Stimulated activated CD8-positive, alpha-beta memory T cell treated with anti-CD3 and anti-CD28 coated beads, Interleukin-12 subunit alpha, Interleukin-12 subunit beta, amount 100 ng/mL, for 4 hours (primary cell): ENCODE measurements at regions not wholly inside any gene's neighbourhood (a gene's known extent, or its start where the extent isn't known, plus 50 kb on each side); places are given as distances from the start of the nearest gene placed in this dataset.
"Not testable (repeated sequence)": the region's sequence is repeated elsewhere in the genome, so short reads cannot be mapped to it uniquely, and the experiment has no call there.

Experiments used
- DNase-seq: peaks from one replicate; pipeline ENCODE4 v3.0.0-alpha.2; 2020; ENCODE audit warnings: low read depth

DNA sequence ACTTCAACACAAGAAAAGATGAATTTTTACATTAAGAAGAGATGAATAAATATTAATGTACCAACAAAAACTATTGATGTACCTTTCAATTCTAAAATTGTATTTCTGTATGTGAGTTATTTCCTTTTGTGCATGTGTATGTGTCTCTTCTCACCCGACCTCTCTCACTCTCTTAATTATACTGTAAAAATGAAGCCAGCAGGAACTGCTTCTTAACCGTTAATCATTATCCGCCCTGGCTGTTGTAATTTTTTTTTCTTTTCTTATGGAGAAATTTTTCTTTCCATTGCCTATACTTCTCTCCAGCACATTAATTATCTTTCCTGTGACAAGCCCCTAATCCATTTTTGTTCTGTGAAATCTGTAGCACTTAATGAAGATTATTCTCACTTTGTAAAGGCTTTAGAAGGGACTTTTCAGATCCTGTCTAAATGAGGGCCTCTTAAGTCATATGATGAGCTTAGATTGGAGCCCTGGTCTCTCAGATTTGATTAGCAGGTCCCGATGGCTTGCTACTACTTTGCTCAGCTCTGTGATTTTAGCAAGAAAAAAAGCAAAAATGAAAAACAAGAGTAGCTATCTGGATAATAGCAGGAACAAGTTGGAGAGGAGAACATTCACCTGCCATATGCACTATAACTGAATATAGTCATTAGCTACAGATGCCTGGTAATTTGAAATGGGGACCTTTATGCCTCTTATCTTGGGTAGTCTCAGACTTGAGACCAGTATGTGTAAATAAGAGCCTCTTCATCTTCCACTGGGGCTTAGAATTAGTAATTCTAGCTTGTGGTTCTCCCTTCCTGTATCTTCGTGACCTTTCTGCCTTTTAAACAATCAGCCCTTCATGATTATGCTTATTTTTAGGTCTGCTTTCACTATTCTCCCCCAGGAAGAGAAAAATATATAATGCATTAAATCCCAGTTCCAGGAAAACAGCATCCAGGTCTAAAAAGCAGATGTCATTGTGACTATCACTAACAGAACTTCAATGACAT is 80.0 kb upstream of the COL1A2 start:
- no peak for DNase-seq

DNA sequence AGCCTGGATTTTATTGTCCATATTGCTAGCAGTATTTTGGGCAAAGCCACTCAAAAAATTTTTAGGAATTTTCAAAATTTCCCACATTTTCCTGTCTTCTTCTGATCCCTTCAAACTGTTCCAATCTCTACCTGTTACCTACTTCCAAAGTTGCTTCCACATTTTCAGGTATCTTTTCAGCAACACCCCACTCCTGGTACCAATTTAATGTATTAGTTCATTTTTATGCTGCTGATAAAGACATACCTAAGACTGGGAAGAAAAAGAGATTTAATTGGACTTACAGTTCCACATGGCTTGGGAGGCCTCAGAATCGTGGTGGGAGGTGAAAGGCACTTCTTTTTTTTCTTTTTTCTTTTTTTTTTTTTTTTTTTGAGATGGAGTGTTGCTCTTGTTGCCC is 73.6 kb upstream of the COL1A2 start:
- DNase-seq, result not testable (repeated sequence)

DNA sequence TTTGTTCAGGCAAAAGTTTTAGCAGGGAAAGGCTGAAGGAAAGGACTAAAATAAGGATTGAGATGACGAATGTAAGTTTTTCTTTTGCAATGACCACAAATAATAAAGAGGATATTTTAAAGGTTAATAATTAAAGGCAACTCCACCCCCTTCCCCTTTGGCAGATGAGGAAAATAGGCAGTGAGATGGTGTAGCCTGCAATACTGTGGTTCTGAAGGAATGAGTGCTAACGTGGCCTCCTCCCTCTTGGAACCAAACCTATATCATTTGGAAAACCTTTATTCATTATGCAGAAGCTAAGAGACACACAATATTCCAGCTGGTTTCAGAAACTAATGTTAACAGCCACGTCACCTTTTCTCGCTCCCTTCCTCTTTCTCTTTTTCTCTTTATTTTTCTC is 70.9 kb upstream of the COL1A2 start:
- no peak for DNase-seq

DNA sequence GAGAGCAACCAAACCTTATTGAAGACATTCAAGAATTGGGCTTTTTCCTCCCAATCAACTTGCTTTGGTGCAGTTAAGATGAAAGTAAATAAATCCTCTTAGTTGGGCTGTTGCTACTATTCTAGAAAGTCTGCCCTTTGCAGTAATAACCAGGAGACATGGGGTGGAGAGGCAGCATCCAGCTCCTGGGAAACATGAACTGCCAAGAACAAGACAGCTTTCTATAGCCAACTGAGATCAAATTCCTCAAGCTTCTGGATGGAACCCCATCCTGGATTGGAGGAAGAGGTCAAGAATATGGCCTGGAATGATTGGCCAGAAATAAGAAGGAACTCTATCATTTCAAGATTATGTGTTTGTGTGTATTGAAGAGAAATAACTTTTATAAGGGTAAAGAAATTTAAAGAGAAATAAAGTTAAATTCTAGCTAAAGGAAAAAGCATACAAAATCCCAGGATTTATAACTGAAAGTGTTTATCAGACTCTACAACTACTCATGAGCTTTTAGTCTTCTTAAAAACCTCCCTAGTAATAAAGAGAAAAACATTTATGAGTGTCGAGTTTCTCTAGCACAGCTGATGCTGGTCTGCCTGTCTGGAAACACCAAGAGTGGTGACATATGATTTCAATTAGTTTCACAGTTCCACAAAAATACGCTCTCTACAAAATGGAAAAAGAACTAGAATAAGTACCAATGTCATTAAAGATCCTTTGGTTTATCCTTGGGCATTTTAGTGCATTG is 70.1 kb upstream of the COL1A2 start:
- no peak for DNase-seq

DNA sequence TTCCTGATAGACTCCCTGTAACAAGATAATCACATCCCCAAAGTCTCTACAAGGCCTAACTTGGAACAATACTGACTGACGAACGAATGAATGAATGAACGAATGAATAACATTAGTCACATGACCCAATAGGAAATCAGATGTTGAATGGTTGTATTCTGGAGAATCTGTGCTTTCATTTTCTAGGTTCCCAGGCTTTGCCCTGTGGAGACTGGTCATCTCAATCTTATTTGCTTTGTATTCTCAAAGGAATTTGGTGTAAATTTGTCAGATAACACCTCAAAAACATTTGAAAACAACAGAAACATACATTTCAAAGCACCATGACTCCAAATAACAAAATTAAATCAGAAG is 69.6 kb upstream of the COL1A2 start:
- no peak for DNase-seq

DNA sequence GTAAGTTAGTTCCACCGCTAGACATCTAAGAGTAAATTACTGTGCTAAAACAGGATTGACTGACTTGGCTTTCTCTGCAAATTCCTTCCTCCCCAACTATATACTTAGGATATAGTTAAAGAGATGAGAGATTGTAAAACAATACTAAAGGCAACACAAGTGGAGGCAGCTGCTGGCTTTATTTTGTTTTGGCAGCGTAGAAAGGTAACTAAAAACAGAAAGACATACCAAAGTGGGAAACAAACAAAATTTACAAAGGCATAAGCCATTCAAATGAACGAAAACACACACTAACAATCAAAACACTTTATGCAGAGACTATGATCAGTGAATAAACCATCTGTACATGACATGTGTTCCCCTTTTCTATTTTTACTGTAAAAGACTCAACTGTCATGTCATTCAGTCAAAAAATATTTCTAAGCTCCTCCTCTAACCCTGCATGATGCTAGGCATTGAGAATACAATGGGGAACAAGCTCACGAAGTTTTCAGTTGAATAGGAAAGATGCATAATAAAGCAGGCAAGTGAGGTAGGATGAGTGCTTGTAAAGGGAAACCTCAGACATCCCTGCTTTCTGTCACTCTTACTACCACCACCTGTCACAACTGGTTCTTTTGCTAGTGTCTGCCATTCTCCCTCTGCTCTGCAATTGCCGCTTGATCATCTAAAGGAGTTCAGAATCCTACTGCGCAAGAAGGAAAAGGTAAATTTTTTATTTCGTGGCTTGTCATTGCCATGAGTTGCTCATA is 64.2 kb upstream of the COL1A2 start:
- DNase-seq, result no peak

DNA sequence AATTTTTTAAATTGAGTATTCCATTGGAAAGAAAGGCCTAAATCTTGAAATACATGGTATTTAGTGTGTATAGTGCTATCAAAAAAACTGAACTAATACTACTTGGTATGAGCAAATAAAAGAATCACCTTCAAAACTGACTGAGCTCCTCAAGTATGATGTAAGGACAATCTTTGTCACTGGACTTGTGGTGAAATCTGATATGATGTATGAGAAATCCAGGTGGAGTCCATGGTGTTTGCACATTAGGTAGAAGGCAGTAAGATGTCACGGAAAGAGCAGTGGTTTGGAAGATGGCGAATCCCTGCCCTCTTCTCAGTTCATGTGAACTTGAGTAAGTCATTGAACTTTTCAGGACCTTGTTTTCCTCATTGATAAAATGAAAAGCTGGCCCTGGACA is 62.1 kb upstream of the COL1A2 start:
- DNase-seq, result no peak

DNA sequence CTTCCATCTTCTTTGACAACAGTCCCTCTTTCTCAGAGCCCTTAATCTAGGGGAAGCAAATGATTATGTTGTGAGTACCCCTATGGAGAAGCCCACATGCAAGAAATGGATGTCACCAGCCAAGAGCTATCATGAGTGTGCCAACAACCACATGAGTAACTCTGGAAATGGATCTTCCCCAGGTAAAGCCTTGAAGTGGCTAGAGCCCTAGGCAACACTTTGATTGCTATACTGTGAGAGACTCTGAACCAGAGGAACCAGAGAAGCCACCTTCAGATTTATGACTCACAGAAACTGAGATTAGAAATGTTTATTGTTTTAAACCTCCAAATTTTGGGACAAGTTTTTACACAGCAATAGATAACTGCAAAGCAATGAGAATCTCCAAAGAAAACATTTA is 60.9 kb upstream of the COL1A2 start:
- DNase-seq, result no peak

DNA sequence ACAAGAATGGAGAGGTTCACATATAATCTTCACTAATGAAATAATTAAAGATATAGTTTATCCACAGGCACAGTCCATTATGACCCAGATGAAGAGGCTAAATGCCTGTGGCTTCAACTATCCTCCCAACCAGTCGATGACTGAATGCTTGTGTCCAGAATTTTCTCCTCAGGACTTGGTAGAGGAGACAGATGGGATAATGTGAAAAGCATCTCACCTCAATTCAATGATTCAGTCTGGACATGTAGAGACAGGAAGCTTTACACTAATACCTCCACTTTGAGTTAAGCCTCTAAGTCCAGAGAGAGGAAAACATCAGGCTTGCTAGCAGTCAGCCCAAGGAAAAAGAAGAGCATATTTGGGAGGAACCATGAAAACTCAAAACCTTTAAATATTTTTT is 59.1 kb upstream of the COL1A2 start:
- DNase-seq, result no peak

DNA sequence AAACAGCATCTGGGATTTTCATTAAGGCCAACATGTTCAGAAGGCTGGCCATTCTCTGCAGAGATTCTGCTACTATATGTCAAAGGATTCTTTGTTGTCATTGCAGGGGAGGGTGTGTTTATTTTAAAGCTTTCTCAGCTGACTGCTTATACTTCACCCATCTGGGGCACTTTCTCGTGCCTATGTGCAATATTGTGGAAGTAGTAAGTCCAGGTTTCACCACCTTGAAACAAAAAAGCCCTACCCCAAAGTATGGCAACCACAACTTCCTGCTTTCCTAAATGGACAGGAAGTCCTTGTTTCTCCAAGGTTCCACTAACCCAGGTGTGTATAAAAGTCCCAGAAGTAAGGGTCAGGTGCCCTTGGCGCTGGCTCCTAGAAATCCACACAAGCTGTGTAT is 58.7 kb upstream of the COL1A2 start:
- DNase-seq, result no peak

DNA sequence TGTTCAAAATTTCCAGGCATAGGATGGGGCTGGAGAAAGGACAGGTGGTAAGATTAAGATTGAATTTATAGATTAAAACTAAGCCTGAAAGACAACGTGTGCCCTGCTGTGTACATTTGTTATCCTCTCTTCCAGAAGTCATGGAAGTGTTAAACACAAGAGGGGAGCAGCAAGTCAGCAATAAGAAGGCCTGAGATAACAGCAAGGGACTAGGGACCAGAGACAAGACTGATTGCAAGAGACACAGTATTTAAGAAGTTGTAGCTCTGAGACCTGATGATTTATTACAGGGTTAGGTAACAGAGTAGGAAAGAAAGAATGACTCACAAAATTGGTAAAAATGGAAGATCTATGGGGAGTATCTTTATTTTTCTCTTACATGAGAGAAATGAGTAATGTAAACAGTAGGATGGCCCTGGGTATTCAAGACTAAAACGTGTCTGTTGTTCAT is 55.7 kb upstream of the COL1A2 start:
- DNase-seq, result no peak

DNA sequence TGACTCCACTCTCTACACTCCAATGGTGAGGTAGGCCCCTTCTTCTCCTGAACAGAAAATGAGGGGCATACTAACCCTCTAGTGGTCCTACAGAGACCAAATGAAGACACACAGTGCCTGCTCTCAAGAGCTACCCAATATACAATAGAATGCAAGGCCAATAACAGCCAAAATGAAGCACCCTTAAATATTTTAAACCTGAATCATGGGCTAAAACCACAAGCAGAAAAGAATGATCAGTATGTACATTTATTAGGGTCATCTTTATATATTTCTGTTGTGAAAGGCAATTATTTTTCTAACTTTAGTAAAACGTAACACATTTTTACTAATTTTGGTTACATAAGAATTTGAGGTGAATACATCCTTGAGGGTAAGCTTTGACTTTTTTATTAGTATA is 49.9 kb upstream of the COL1A2 start:
- no peak for DNase-seq
